BLaER1 treated with 17β-estradiol and CSF1 and Interleukin-3, amounts not matched to agents 10 nM and 100 nM (cell line): ENCODE measurements at regions not wholly inside any gene's neighbourhood (a gene's known extent, or its start where the extent isn't known, plus 50 kb on each side); places are given as distances from the start of the nearest gene placed in this dataset.

Experiments
- H3K27ac ChIP-seq, 11 experiments: shearing (Covaris generic); formaldehyde crosslinking; 2 replicates each; pipeline ENCODE4 v1.8.1; 2022
- H3K27me3 ChIP-seq, 11 experiments: shearing (Covaris generic); formaldehyde crosslinking; 2 replicates each; pipeline ENCODE4 v1.8.1; 2022
- H3K36me3 ChIP-seq, 11 experiments: shearing (Covaris generic); formaldehyde crosslinking; 2 replicates each; pipeline ENCODE4 v1.8.1; 2022
- H3K4me1 ChIP-seq, 10 experiments: shearing (Covaris generic); formaldehyde crosslinking; 2 replicates each; pipeline ENCODE4 v1.8.1; 2022
- H3K4me2 ChIP-seq, 11 experiments: shearing (Covaris generic); formaldehyde crosslinking; 2 replicates each; pipeline ENCODE4 v1.8.1; 2022
- H3K4me3 ChIP-seq, 10 experiments: shearing (Covaris generic); formaldehyde crosslinking; 2 replicates each; pipeline ENCODE4 v1.8.1; 2022
- H3K9ac ChIP-seq, 11 experiments: shearing (Covaris generic); formaldehyde crosslinking; 2 replicates each; pipeline ENCODE4 v1.8.1; 2022
- H3K9me3 ChIP-seq, 11 experiments: shearing (Covaris generic); formaldehyde crosslinking; replicated peaks in 1 of 11; 2 replicates each; pipeline ENCODE4 v1.8.1; 2022
- H4K20me1 ChIP-seq, 11 experiments: shearing (Covaris generic); formaldehyde crosslinking; 2 replicates each; pipeline ENCODE4 v1.8.1; 2022
- Cebpa-rat ChIP-seq, 11 experiments: shearing (Covaris generic); IDR thresholded peaks; 2 replicates each; pipeline ENCODE4 v1.8.1; 2022

- peak overlapping the region in 7 of 10 experiments; percentile 4 to 40 (median 31); a peak in 8 of 20 replicates for H3K4me3 ChIP-seq
- peak overlapping the region in 8 of 11 experiments; percentile 17 to 75 (median 62); a peak in 14 of 22 replicates for H3K27ac ChIP-seq
- peak overlapping the region in 7 of 11 experiments; percentile 16 to 64 (median 60); a peak in 12 of 22 replicates for H3K9ac ChIP-seq
- peaks cover 24 to 55% (median 48%) of the 10 kb centered on the region in 10 experiments for H3K4me1 ChIP-seq
- H3K36me3 ChIP-seq, result no peaks in the 10 kb centered on the region
- peak overlapping the region; percentile 66 to 92 (median 83) for H3K4me2 ChIP-seq
- no peaks in the 10 kb centered on the region for H3K9me3 ChIP-seq
- H3K27me3 ChIP-seq, result no peaks in the 10 kb centered on the region
- no peak for TF ChIP-seq Cebpa-rat (IDR thresholded peaks at IDR 0.05)
- peaks cover 0 to 9% (median 0%) of the 10 kb centered on the region in 11 experiments; a peak in 2 of 22 replicates for H4K20me1 ChIP-seq
These were observed 527.0 kb downstream of the CDH26 start for GRCh38 chr20:60485012-60485760.

- Histone ChIP-seq H3K4me1 (peaks cover 24 to 54% (median 48%) of the 10 kb centered on the region in 10 experiments), H3K9me3 (no peaks in the 10 kb centered on the region), H4K20me1 (peaks cover 0 to 5% (median 0%) of the 10 kb centered on the region in 11 experiments; a peak in 1 of 22 replicates), H3K27ac (no peak overlapping the region), H3K27me3 (no peaks in the 10 kb centered on the region), H3K4me2 (peak overlapping the region in 8 of 11 experiments; percentile 81 to 92 (median 85); a peak in 13 of 22 replicates), H3K36me3 (no peaks in the 10 kb centered on the region), H3K4me3 (no peak overlapping the region), H3K9ac (no peak overlapping the region)
- no peak for TF ChIP-seq Cebpa-rat (IDR thresholded peaks at IDR 0.05)
These were observed 528.1 kb downstream of the CDH26 start for GRCh38 chr20:60486315-60486714.

- Histone ChIP-seq H3K4me1 (peaks cover 24 to 48% (median 45%) of the 10 kb centered on the region in 10 experiments), H3K27ac (no peak overlapping the region), H4K20me1 (no peaks in the 10 kb centered on the region; a peak in 1 of 22 replicates), H3K9ac (no peak overlapping the region), H3K9me3 (no peaks in the 10 kb centered on the region), H3K4me3 (no peak overlapping the region), H3K27me3 (no peaks in the 10 kb centered on the region), H3K36me3 (no peaks in the 10 kb centered on the region), H3K4me2 (peak overlapping the region in 1 of 11 experiments; percentile 85; a peak in 1 of 22 replicates)
- no peak for TF ChIP-seq Cebpa-rat (IDR thresholded peaks at IDR 0.05)
These were observed 528.7 kb downstream of the CDH26 start for GRCh38 chr20:60486937-60487336.

GRCh38 chr20:60490217-60491050 is 532.2 kb downstream of the CDH26 start:
- Histone ChIP-seq H4K20me1 (no peaks in the 10 kb centered on the region), H3K9ac (no peak overlapping the region), H3K27ac (no peak overlapping the region), H3K27me3 (no peaks in the 10 kb centered on the region), H3K4me3 (no peak overlapping the region), H3K9me3 (no peaks in the 10 kb centered on the region), H3K36me3 (no peaks in the 10 kb centered on the region), H3K4me1 (peaks cover 1 to 13% (median 10%) of the 10 kb centered on the region in 10 experiments), H3K4me2 (no peak overlapping the region)
- no peak for TF ChIP-seq Cebpa-rat (IDR thresholded peaks at IDR 0.05)

GRCh38 chr20:60491051-60491581 is 532.9 kb downstream of the CDH26 start:
- H3K27me3 ChIP-seq, result no peaks in the 10 kb centered on the region
- TF ChIP-seq Cebpa-rat (IDR thresholded peaks at IDR 0.05), result 0 out of 22 replicates have a peak, but pooled peaks of 1 of the 11 experiments have one; percentile 15
- no peak overlapping the region for H3K27ac ChIP-seq
- no peaks in the 10 kb centered on the region for H3K36me3 ChIP-seq
- no peak overlapping the region for H3K4me2 ChIP-seq
- no peaks in the 10 kb centered on the region for H3K9me3 ChIP-seq
- peaks cover 0 to 6% (median 3%) of the 10 kb centered on the region in 10 experiments; a peak in 13 of 20 replicates for H3K4me1 ChIP-seq
- H3K9ac ChIP-seq, result no peak overlapping the region
- H3K4me3 ChIP-seq, result no peak overlapping the region
- H4K20me1 ChIP-seq, result no peaks in the 10 kb centered on the region

GRCh38 chr20:60494476-60494875 is 536.3 kb downstream of the CDH26 start:
- Histone ChIP-seq H3K27me3 (no peaks in the 10 kb centered on the region), H3K27ac (no peak overlapping the region), H3K9ac (no peak overlapping the region), H3K4me3 (no peak overlapping the region), H3K36me3 (no peaks in the 10 kb centered on the region), H4K20me1 (no peaks in the 10 kb centered on the region), H3K4me2 (no peak overlapping the region), H3K4me1 (no peaks in the 10 kb centered on the region; a peak in 1 of 20 replicates), H3K9me3 (no peaks in the 10 kb centered on the region)
- no peak for TF ChIP-seq Cebpa-rat (IDR thresholded peaks at IDR 0.05)

- Histone ChIP-seq H3K9ac (no peak overlapping the region), H3K36me3 (no peaks in the 10 kb centered on the region), H3K9me3 (no peaks in the 10 kb centered on the region), H3K27me3 (no peaks in the 10 kb centered on the region), H3K4me2 (no peak overlapping the region), H4K20me1 (no peaks in the 10 kb centered on the region), H3K4me3 (no peak overlapping the region), H3K4me1 (no peaks in the 10 kb centered on the region), H3K27ac (no peak overlapping the region)
- TF ChIP-seq Cebpa-rat (IDR thresholded peaks at IDR 0.05), result no peak
These were observed 539.2 kb downstream of the CDH26 start for GRCh38 chr20:60497298-60498035.

- Histone ChIP-seq H3K4me2 (no peak overlapping the region), H3K36me3 (no peaks in the 10 kb centered on the region), H3K27me3 (no peaks in the 10 kb centered on the region), H3K27ac (no peak overlapping the region), H3K9me3 (no peaks in the 10 kb centered on the region), H3K4me3 (no peak overlapping the region), H3K9ac (no peak overlapping the region), H4K20me1 (no peaks in the 10 kb centered on the region), H3K4me1 (no peaks in the 10 kb centered on the region)
- no peak for TF ChIP-seq Cebpa-rat (IDR thresholded peaks at IDR 0.05)
These were observed 541.9 kb downstream of the CDH26 start for GRCh38 chr20:60500038-60500701.
